SK-N-SH (cell line): ENCODE measurements at regions not wholly inside any gene's neighbourhood (a gene's known extent, or its start where the extent isn't known, plus 50 kb on each side); places are given as distances from the start of the nearest gene placed in this dataset.

ENCODE experiments used
- CTCF ChIA-PET: fragments of 300-600, 350-600 bp; formaldehyde crosslinking; extraction: SDS; loops from one replicate; lab custom pipeline; 2021; lab: Yijun Ruan, JAX
- POLR2A ChIA-PET: fragments of 350-600 bp; sonication (Branson Sonifier 250); formaldehyde crosslinking; extraction: SDS; loops from one replicate; lab custom pipeline; 2020; ENCODE audit warnings: antibody characterized with exemption, inconsistent platforms; lab: Yijun Ruan, JAX
- DNase-seq: peaks from one replicate; pipeline ENCODE4 v3.0.0; 2012
- H2AFZ ChIP-seq: fragments of 200-600 bp; sonication (generic); 2 replicates; pipeline ENCODE4 v1.8.1; 2016; ENCODE audit warnings: antibody characterized with exemption, mild to moderate bottlenecking, low read depth
- H3F3A ChIP-seq: fragments of 200-600 bp; sonication (generic); replicated peaks from 2 replicates; pipeline ENCODE3; 2016; ENCODE audit warnings: antibody characterized with exemption, mild to moderate bottlenecking; ENCODE audit not compliant: insufficient read depth
- H3K27ac ChIP-seq, 2 experiments: fragments of 200-500 bp in 1 of 2; fragments of 200-600 bp in 1 of 2; sonication (Bioruptor generic) in 1 of 2; sonication (generic), shearing (Covaris generic) in 1 of 2; 2 replicates each; pipeline versions ENCODE4 v1.5.1 to v1.6.1; 2014 to 2016; ENCODE audit warnings: low read depth in 2 of 2, inconsistent platforms in 1 of 2, low read length in 1 of 2, mild to moderate bottlenecking in 1 of 2, mixed read lengths in 1 of 2
- H3K27me3 ChIP-seq: fragments of 200-600 bp; sonication (generic), shearing (Covaris generic); 2 replicates; pipeline ENCODE4 v1.6.1; 2016; ENCODE audit warnings: mixed run types; ENCODE audit not compliant: insufficient read depth
- H3K36me3 ChIP-seq, 2 experiments: fragments of 200-500 bp in 1 of 2; fragments of 200-600 bp in 1 of 2; sonication (Bioruptor generic) in 1 of 2; sonication (generic) in 1 of 2; replicated peaks in 1 of 2; 2 replicates each; pipeline versions ENCODE3 to v1.5.1; 2014 to 2016; ENCODE audit warnings: low read length in 1 of 2, mild to moderate bottlenecking in 1 of 2; ENCODE audit not compliant: insufficient read depth in 2 of 2, control insufficient read depth in 1 of 2
- H3K4me1 ChIP-seq, 2 experiments: fragments of 200-500 bp in 1 of 2; fragments of 200-600 bp in 1 of 2; sonication (Bioruptor generic) in 1 of 2; sonication (generic), shearing (Covaris generic) in 1 of 2; 2 replicates each; pipeline versions ENCODE4 v1.5.1 to v1.6.1; 2014 to 2016; ENCODE audit warnings: low read depth in 1 of 2, low read length in 1 of 2, mixed run types in 1 of 2; ENCODE audit not compliant: insufficient read depth in 2 of 2, control insufficient read depth in 1 of 2
- H3K4me2 ChIP-seq: fragments of 200-600 bp; sonication (generic), shearing (Covaris generic); 2 replicates; pipeline ENCODE4 v1.6.1; 2017; ENCODE audit warnings: mixed run types
- H3K4me3 ChIP-seq, 2 experiments: fragments of 200-500 bp in 1 of 2; fragments of 200-600 bp in 1 of 2; sonication (Bioruptor generic) in 1 of 2; sonication (generic), shearing (Covaris generic) in 1 of 2; 2 replicates each; pipeline versions ENCODE4 v1.5.1 to v1.8.1; 2014 to 2016; ENCODE audit warnings: low read depth in 2 of 2, inconsistent platforms in 1 of 2, low read length in 1 of 2, mild to moderate bottlenecking in 1 of 2, mixed read lengths in 1 of 2, moderate library complexity in 1 of 2
- H3K79me2 ChIP-seq: fragments of 200-600 bp; sonication (generic); 2 replicates; pipeline ENCODE4 v1.8.1; 2017; ENCODE audit warnings: mild to moderate bottlenecking; ENCODE audit not compliant: insufficient read depth
- H3K9ac ChIP-seq: fragments of 200-600 bp; sonication (generic); 2 replicates; pipeline ENCODE4 v1.6.1; 2017; ENCODE audit warnings: mixed run types
- H3K9me2 ChIP-seq: fragments of 200-600 bp; sonication (generic); 2 replicates; pipeline ENCODE4 v1.6.1; 2017; ENCODE audit warnings: mixed run types
- H3K9me3 ChIP-seq: fragments of 200-600 bp; sonication (generic); 2 replicates; pipeline ENCODE4 v1.6.1; 2017; ENCODE audit warnings: mixed run types, mild to moderate bottlenecking, moderate library complexity
- H4K20me1 ChIP-seq: fragments of 200-600 bp; sonication (generic); 2 replicates; pipeline ENCODE4 v1.6.1; 2017; ENCODE audit warnings: mild to moderate bottlenecking, mixed run types; ENCODE audit not compliant: insufficient read depth
- CHD2 ChIP-seq: fragments of 150-350 bp; IDR thresholded peaks from 2 replicates; pipeline ENCODE4 v1.6.1; 2018; ENCODE audit warnings: low read length; ENCODE audit not compliant: partially characterized antibody
- EP300 ChIP-seq, 2 experiments: IDR thresholded peaks; 2 replicates each; pipeline versions ENCODE4 v1.4.0 to v1.6.1; 2012; ENCODE audit warnings: borderline replicate concordance in 1 of 2, low read depth in 1 of 2, low read length in 1 of 2
- EZH2phosphoT487 ChIP-seq: fragments of 200-600 bp; sonication (generic); IDR thresholded peaks from 2 replicates; pipeline ENCODE4 v1.6.1; 2017; ENCODE audit warnings: low read depth, mixed run types, mild to moderate bottlenecking, antibody characterized with exemption, moderate library complexity, borderline replicate concordance
- FOSL2 ChIP-seq: IDR thresholded peaks from 2 replicates; pipeline ENCODE4 v1.4.0; 2012; ENCODE audit warnings: low read depth, mild to moderate bottlenecking, moderate library complexity, borderline replicate concordance
- GABPA ChIP-seq: IDR thresholded peaks from 2 replicates; pipeline ENCODE4 v1.4.0; 2012; ENCODE audit warnings: low read depth, mild to moderate bottlenecking
- GATA2 ChIP-seq: sonication (generic); formaldehyde crosslinking; IDR thresholded peaks from 2 replicates; pipeline ENCODE4 v1.5.0; 2020; ENCODE audit warnings: mild to moderate bottlenecking, missing genetic modification reagents
- JUND ChIP-seq: IDR thresholded peaks from 2 replicates; pipeline ENCODE4 v1.4.0; 2012
- MAX ChIP-seq: IDR thresholded peaks from 2 replicates; pipeline ENCODE4 v1.4.0; 2012; ENCODE audit warnings: low read depth
- MEF2A ChIP-seq: IDR thresholded peaks from 2 replicates; pipeline ENCODE4 v1.4.0; 2012; ENCODE audit warnings: low read depth, borderline replicate concordance
- MXI1 ChIP-seq: IDR thresholded peaks from 2 replicates; pipeline ENCODE4 v1.6.1; 2012; ENCODE audit warnings: mild to moderate bottlenecking, low read depth, low read length, improper control_type of control experiment
- NFIC ChIP-seq: IDR thresholded peaks from 2 replicates; pipeline ENCODE4 v1.4.0; 2012; ENCODE audit warnings: borderline replicate concordance
- NRF1 ChIP-seq: IDR thresholded peaks from 2 replicates; pipeline ENCODE4 v1.6.1; 2012; ENCODE audit warnings: low read depth, mild to moderate bottlenecking, low read length
- PBX3 ChIP-seq: IDR thresholded peaks from 2 replicates; pipeline ENCODE4; 2012
- POLR2AphosphoS5 ChIP-seq: IDR thresholded peaks from 2 replicates; pipeline ENCODE4 v1.6.1; 2012; ENCODE audit warnings: low read depth, low read length
- RCOR1 ChIP-seq: fragments of 150-350 bp; IDR thresholded peaks from 2 replicates; pipeline ENCODE4 v1.6.1; 2017; ENCODE audit warnings: antibody characterized with exemption, low read length
- REST ChIP-seq: IDR thresholded peaks from 2 replicates; pipeline ENCODE4 v1.6.1; 2012; ENCODE audit warnings: mild to moderate bottlenecking, low read depth, low read length, moderate library complexity
- RFX5 ChIP-seq: IDR thresholded peaks from 2 replicates; pipeline ENCODE4 v1.6.1; 2012; ENCODE audit warnings: mild to moderate bottlenecking, improper control_type of control experiment, low read length
- SIN3A ChIP-seq: IDR thresholded peaks from 2 replicates; pipeline ENCODE4 v1.6.1; 2012; ENCODE audit warnings: low read depth, mild to moderate bottlenecking, low read length, moderate library complexity, borderline replicate concordance
- TCF12 ChIP-seq: IDR thresholded peaks from 2 replicates; pipeline ENCODE4 v1.4.0; 2012
- TEAD4 ChIP-seq: IDR thresholded peaks from 2 replicates; pipeline ENCODE4 v1.4.0; 2012; ENCODE audit warnings: mild to moderate bottlenecking, borderline replicate concordance; ENCODE audit not compliant: insufficient read depth
- YY1 ChIP-seq: IDR thresholded peaks from 2 replicates; pipeline ENCODE4 v1.4.0; 2012; ENCODE audit warnings: low read depth, mild to moderate bottlenecking
- WGBS: methylation state at CpG from one replicate; pipeline ENCODE4 v1.1.6; 2017; ENCODE audit warnings: low lambda C conversion rate; 5-methylcytosine and 5-hydroxymethylcytosine counted together

- ChIA-PET CTCF (no interaction called here), POLR2A (no interaction called here)
- DNase-seq: no peak
- H3K9me2 ChIP-seq: no peaks in the 10 kb centered on the region
- H3K4me3 ChIP-seq: no peak overlapping the region
- no peaks in the 10 kb centered on the region for H3K27me3 ChIP-seq
- no peaks in the 10 kb centered on the region for H3K9me3 ChIP-seq
- peaks cover 5% of the 10 kb centered on the region for H3F3A ChIP-seq
- H3K9ac ChIP-seq: no peak overlapping the region
- no peak overlapping the region for H3K4me2 ChIP-seq
- no peaks in the 10 kb centered on the region for H4K20me1 ChIP-seq
- no peaks in the 10 kb centered on the region for H3K36me3 ChIP-seq
- H3K79me2 ChIP-seq: no peaks in the 10 kb centered on the region
- no peak overlapping the region for H2AFZ ChIP-seq
- TF ChIP-seq FOSL2: peak; percentile 62; the same call in 1 of the 2 replicates
- TF ChIP-seq EZH2phosphoT487: no peak
- peak in 1 of 2 experiments; percentile 16; a peak in 1 of 4 replicates for TF ChIP-seq EP300 (IDR thresholded peaks at IDR 0.05; ENCODE audit: borderline replicate concordance in 1 of 2, low read depth in 1 of 2, low read length in 1 of 2)
- no peak for TF ChIP-seq MEF2A
- TF ChIP-seq NFIC: 0 out of 2 replicates have a peak, but pooled peaks have one; percentile 5
- TF ChIP-seq SIN3A: no peak
- TF ChIP-seq YY1: no peak
- peak; percentile 73 for TF ChIP-seq JUND
- TF ChIP-seq GABPA: no peak
- TF ChIP-seq TCF12: peak; percentile 77
- TF ChIP-seq GATA2: no peak
- TF ChIP-seq PBX3: peak; percentile 70
- TF ChIP-seq RFX5: no peak
- no peak for TF ChIP-seq REST
- no peak for TF ChIP-seq MAX
- TF ChIP-seq, all 33 proteins: peak for 6
- Histone ChIP-seq H3K27ac (peak overlapping the region in 1 of 2 experiments; percentile 59; a peak in 1 of 4 replicates), H3K4me1 (no peaks in the 10 kb centered on the region)
Measured at GRCh38 chr11:23359297-23359696, 499.0 kb upstream of the CCDC179 start.

- Histone ChIP-seq H3F3A (peaks cover 2% of the 10 kb centered on the region), H3K4me2 (no peak overlapping the region), H3K9ac (no peak overlapping the region), H3K9me2 (no peaks in the 10 kb centered on the region), H2AFZ (no peak overlapping the region; the same call in 1 of the 2 replicates), H4K20me1 (no peaks in the 10 kb centered on the region), H3K4me3 (no peak overlapping the region), H3K27me3 (no peaks in the 10 kb centered on the region), H3K4me1 (no peaks in the 10 kb centered on the region; a peak in 1 of 4 replicates), H3K9me3 (no peaks in the 10 kb centered on the region), H3K27ac (no peak overlapping the region), H3K79me2 (no peaks in the 10 kb centered on the region), H3K36me3 (no peaks in the 10 kb centered on the region)
- DNase-seq: no peak
- ChIA-PET POLR2A (no interaction called here), CTCF (no interaction called here)
- 74% methylated on average over 3 of the region's 3 CpGs for WGBS
- TF ChIP-seq MXI1 (no peak), NFIC (no peak), TCF12 (no peak), RCOR1 (no peak), JUND (no peak), CHD2 (no peak), TEAD4 (no peak), GABPA (no peak), MAX (no peak), POLR2AphosphoS5 (no peak), NRF1 (no peak)
Measured at GRCh38 chr11:23364076-23364475, 503.8 kb upstream of the CCDC179 start.
